ENCODE measurements at regions not wholly inside any gene's neighbourhood (a gene's known extent, or its start where the extent isn't known, plus 50 kb on each side); places are given as distances from the start of the nearest gene placed in this dataset.

- intact Hi-C loops (cut with micrococcal nuclease; ENCODE audit: unreplicated experiment), result no loop called here
- ChIA-PET POLR2A (ENCODE audit: unreplicated experiment) (no interaction called here), CTCF (no interaction called here)
- H3K4me3 ChIP-seq, result no peak overlapping the region
- BruUV-seq (replicated peaks), result no TSS peak
- no peaks in the 10 kb centered on the region for H3F3A ChIP-seq (ENCODE audit: insufficient read depth, low read depth)
- H2AFZ ChIP-seq, result no peak overlapping the region
- peaks cover 19% of the 10 kb centered on the region; the same call in 1 of the 2 replicates for H3K27me3 ChIP-seq (ENCODE audit: insufficient read depth, low read depth)
- H3K27ac ChIP-seq, result no peak overlapping the region
- H3K36me3 ChIP-seq (ENCODE audit: low read depth), result no peaks in the 10 kb centered on the region
- H3K9me3 ChIP-seq (ENCODE audit: insufficient read depth, low read depth), result no peaks in the 10 kb centered on the region
- no peak overlapping the region for H3K4me2 ChIP-seq
- H3K79me2 ChIP-seq (ENCODE audit: low read depth), result no peaks in the 10 kb centered on the region
- no peak for DNase-seq
- H4K20me1 ChIP-seq (ENCODE audit: insufficient read depth), result no peaks in the 10 kb centered on the region
- H3K4me1 ChIP-seq (replicated peaks; ENCODE audit: insufficient read depth), result no peaks in the 10 kb centered on the region
- TF ChIP-seq CTCF (conservative IDR thresholded peaks at IDR 0.05), result no peak
- TF ChIP-seq EZH2 (IDR thresholded peaks at IDR 0.05; ENCODE audit: low read depth), result no peak
- H3K9me2 ChIP-seq (ENCODE audit: insufficient read depth), result no peaks in the 10 kb centered on the region
Measured at GRCh38 chr10:78267598-78267997, 233.9 kb downstream of the RPS24 start.

GRCh38 chr10:78269060-78269459, 235.4 kb downstream of the RPS24 start:
- BruUV-seq (replicated peaks), result no TSS peak
- no peak overlapping the region for H3K4me3 ChIP-seq
- H4K20me1 ChIP-seq (ENCODE audit: insufficient read depth), result no peaks in the 10 kb centered on the region
- TF ChIP-seq EZH2 (IDR thresholded peaks at IDR 0.05; ENCODE audit: low read depth) (no peak), CTCF (conservative IDR thresholded peaks at IDR 0.05) (no peak)
- POLR2A ChIA-PET (ENCODE audit: unreplicated experiment), result no interaction called here
- peaks cover 31% of the 10 kb centered on the region for H3K27me3 ChIP-seq (ENCODE audit: insufficient read depth, low read depth)
- H3K9me2 ChIP-seq (ENCODE audit: insufficient read depth), result no peaks in the 10 kb centered on the region
- no peak overlapping the region for H3K4me2 ChIP-seq
- H3K9me3 ChIP-seq (ENCODE audit: insufficient read depth, low read depth), result no peaks in the 10 kb centered on the region
- no peak for DNase-seq
- no peaks in the 10 kb centered on the region for H3F3A ChIP-seq (ENCODE audit: insufficient read depth, low read depth)
- H3K36me3 ChIP-seq (ENCODE audit: low read depth), result no peaks in the 10 kb centered on the region
- intact Hi-C loops (cut with micrococcal nuclease; ENCODE audit: unreplicated experiment), result no loop called here
- no peaks in the 10 kb centered on the region for H3K79me2 ChIP-seq (ENCODE audit: low read depth)
- H3K27ac ChIP-seq, result no peak overlapping the region
- H2AFZ ChIP-seq, result no peak overlapping the region
- CTCF ChIA-PET, result no interaction called here
- H3K4me1 ChIP-seq (replicated peaks; ENCODE audit: insufficient read depth), result no peaks in the 10 kb centered on the region

GRCh38 chr10:78272329-78272728, 238.7 kb downstream of the RPS24 start:
- Histone ChIP-seq H3K36me3 (ENCODE audit: low read depth) (no peaks in the 10 kb centered on the region), H3K4me2 (no peak overlapping the region), H2AFZ (no peak overlapping the region), H4K20me1 (ENCODE audit: insufficient read depth) (no peaks in the 10 kb centered on the region), H3K79me2 (ENCODE audit: low read depth) (no peaks in the 10 kb centered on the region), H3K27ac (no peak overlapping the region), H3K9me3 (ENCODE audit: insufficient read depth, low read depth) (no peaks in the 10 kb centered on the region), H3F3A (ENCODE audit: insufficient read depth, low read depth) (no peaks in the 10 kb centered on the region), H3K4me1 (replicated peaks; ENCODE audit: insufficient read depth) (no peaks in the 10 kb centered on the region), H3K27me3 (ENCODE audit: insufficient read depth, low read depth) (peaks cover 52% of the 10 kb centered on the region), H3K9me2 (ENCODE audit: insufficient read depth) (no peaks in the 10 kb centered on the region), H3K4me3 (no peak overlapping the region)
- DNase-seq, result no peak
- CTCF ChIA-PET, result no interaction called here
- intact Hi-C loops (cut with micrococcal nuclease; ENCODE audit: unreplicated experiment), result no loop called here
- POLR2A ChIA-PET (ENCODE audit: unreplicated experiment), result no interaction called here
- BruUV-seq (replicated peaks), result no TSS peak
- TF ChIP-seq EZH2 (IDR thresholded peaks at IDR 0.05; ENCODE audit: low read depth) (no peak), CTCF (conservative IDR thresholded peaks at IDR 0.05) (no peak)

Data from PC-9 (cell line).